ENCODE measurements at regions not wholly inside any gene's neighbourhood (a gene's known extent, or its start where the extent isn't known, plus 50 kb on each side); places are given as distances from the start of the nearest gene placed in this dataset.

GRCh38 chr1:117261424-117261785, 50.7 kb upstream of the VTCN1 start:
- no peak for DNase-seq (ENCODE audit: low read depth in 4 of 4, low spot score in 2 of 4)

DNA sequence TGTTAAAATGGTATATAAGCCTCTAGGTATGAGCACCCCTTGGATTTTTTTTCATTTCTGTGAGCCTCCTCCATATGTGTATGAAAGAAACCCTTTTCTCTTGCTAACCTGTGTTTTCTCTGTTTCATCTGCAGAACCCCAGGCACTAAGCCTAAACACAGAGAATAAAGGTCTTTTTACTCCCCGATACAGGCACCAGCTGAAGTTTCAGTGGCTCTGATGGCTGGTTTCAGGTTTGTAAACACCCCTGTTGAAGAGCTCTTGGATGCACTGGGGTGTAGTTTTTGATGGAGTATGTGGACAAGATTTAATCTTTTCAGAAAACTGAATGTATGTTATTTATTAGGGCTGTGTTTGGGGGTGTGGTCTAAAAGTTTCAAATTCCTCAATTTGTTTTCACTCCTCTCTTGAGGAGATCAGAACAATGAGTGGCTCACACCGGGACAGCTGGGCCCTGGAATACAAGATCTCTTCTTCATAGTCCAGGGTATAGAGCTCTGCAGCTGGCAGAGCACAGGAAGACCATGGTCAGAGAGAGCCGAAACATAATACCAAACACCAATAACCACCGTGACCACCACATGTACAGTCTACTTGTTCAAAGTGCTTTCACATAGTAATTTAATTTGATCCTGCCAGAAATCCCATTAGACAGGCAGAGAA, 50.2 kb upstream of the VTCN1 start:
- no peak for DNase-seq (ENCODE audit: low read depth in 4 of 4, low spot score in 2 of 4)

All from left renal cortex interstitium (tissue), 4 donors.